HG03558 (cell line): ENCODE measurements at regions not wholly inside any gene's neighbourhood (a gene's known extent, or its start where the extent isn't known, plus 50 kb on each side); places are given as distances from the start of the nearest gene placed in this dataset.
"Not testable (repeated sequence)": the region's sequence is repeated elsewhere in the genome, so short reads cannot be mapped to it uniquely, and the experiment has no call there.

ENCODE experiments used
- ATAC-seq: cut with Tn5 transposase; IDR thresholded peaks from one replicate; pipeline ENCODE4 v1.9.1; 2021; ENCODE audit warnings: moderate number of reproducible peaks; ENCODE audit not compliant: unreplicated experiment; ENCODE audit errors: extremely low read depth

GRCh38 chr19:29060813-29061364, 152.1 kb downstream of the UQCRFS1 start:
- no peak for ATAC-seq

- no peak for ATAC-seq
These were observed 156.4 kb downstream of the UQCRFS1 start for GRCh38 chr19:29056535-29056934.

- ATAC-seq: no peak
These were observed 157.9 kb downstream of the UQCRFS1 start for GRCh38 chr19:29054886-29055675.

- no peak for ATAC-seq
These were observed 164.1 kb downstream of the UQCRFS1 start for GRCh38 chr19:29048873-29049272.

- no peak for ATAC-seq
These were observed 167.2 kb downstream of the UQCRFS1 start for GRCh38 chr19:29045679-29046254.

- no peak for ATAC-seq
These were observed 168.9 kb downstream of the UQCRFS1 start for GRCh38 chr19:29044037-29044436.

- no peak for ATAC-seq
These were observed 170.5 kb downstream of the UQCRFS1 start for GRCh38 chr19:29042450-29042849.

GRCh38 chr19:29040951-29041350, 172.0 kb downstream of the UQCRFS1 start:
- ATAC-seq: no peak

- no peak for ATAC-seq
These were observed 172.7 kb downstream of the UQCRFS1 start for GRCh38 chr19:29040292-29040691.

- ATAC-seq: not testable (repeated sequence)
These were observed 173.9 kb downstream of the UQCRFS1 start for GRCh38 chr19:29039036-29039435.

GRCh38 chr19:29031216-29031615, 181.7 kb downstream of the UQCRFS1 start:
- no peak for ATAC-seq

GRCh38 chr19:29029268-29029958, 183.5 kb downstream of the UQCRFS1 start:
- ATAC-seq: no peak

- ATAC-seq: no peak
These were observed 190.4 kb downstream of the UQCRFS1 start for GRCh38 chr19:29022599-29022998.

GRCh38 chr19:29022165-29022564, 190.8 kb downstream of the UQCRFS1 start:
- no peak for ATAC-seq

GRCh38 chr19:29021232-29021916, 191.6 kb downstream of the UQCRFS1 start:
- no peak for ATAC-seq

- no peak for ATAC-seq
These were observed 193.5 kb downstream of the UQCRFS1 start for GRCh38 chr19:29019403-29019802.

- ATAC-seq: no peak
These were observed 194.4 kb downstream of the UQCRFS1 start for GRCh38 chr19:29018542-29018941.

- no peak for ATAC-seq
These were observed 195.2 kb downstream of the UQCRFS1 start for GRCh38 chr19:29017788-29018187.

GRCh38 chr19:29016926-29017760, 195.8 kb downstream of the UQCRFS1 start:
- no peak for ATAC-seq

GRCh38 chr19:29016353-29016752, 196.6 kb downstream of the UQCRFS1 start:
- ATAC-seq: no peak
